NCI-H345 (cell line): ENCODE measurements at regions not wholly inside any gene's neighbourhood (a gene's known extent, or its start where the extent isn't known, plus 50 kb on each side); places are given as distances from the start of the nearest gene placed in this dataset.
"Not testable (repeated sequence)": the region's sequence is repeated elsewhere in the genome, so short reads cannot be mapped to it uniquely, and the experiment has no call there.

Experiments
- DNase-seq: peaks from one replicate; lab custom pipeline; 2025; lab: John Stamatoyannopoulos, UW

DNA sequence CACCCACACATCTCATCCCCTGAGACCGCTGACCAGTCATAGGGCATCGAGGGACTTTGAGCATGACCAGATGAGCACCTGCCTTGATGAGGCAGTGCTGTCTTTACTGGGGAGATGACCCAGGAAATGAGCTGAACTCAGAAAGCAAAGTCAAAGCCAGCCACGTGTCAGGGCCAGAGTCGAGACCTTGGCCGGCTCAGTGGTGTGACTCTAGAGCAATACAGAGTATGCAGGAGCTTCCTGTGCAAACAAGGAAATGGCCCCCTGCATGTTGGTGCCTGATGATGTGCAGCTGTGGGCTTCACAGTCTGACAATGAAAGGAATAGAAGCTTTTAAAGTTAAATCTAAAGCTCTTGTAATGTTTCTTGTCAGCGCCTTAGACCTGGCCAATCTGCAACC lies 332.9 kb downstream of the PCNX1 start:
- DNase-seq = no peak

DNA sequence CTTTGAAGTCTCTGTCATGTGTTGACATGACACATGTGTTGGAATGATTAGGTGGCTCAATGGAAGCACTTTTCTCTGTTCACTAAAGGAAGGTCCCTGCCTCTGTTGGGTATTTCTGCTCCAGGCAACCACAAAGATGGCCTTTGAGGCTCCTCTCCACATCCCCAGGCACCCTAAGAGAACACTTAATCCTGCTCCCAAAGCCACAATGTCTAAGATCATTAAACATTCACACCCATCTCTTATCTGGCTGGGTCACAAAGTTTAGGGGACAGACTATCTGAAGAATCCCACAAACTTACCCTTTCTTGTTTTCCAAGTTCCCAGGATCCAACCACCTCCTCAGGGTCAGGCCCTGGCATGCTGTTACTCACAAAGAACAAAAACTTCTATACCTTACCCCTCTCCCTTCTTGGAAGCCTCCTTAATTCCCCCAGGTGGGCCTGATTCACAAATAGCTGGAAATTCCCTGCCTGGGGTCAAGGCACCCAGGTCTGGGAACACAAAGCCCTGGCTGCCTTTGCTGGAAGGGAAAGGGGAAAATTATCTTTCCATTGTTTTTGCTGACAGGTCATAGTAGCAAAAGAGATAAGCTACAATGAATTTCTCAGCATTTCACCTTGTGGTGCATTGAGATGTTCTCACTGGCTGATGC lies 333.7 kb downstream of the PCNX1 start:
- no peak for DNase-seq

GRCh38 chr14:71242237-71242748 lies 335.0 kb downstream of the PCNX1 start:
- DNase-seq = no peak

DNA sequence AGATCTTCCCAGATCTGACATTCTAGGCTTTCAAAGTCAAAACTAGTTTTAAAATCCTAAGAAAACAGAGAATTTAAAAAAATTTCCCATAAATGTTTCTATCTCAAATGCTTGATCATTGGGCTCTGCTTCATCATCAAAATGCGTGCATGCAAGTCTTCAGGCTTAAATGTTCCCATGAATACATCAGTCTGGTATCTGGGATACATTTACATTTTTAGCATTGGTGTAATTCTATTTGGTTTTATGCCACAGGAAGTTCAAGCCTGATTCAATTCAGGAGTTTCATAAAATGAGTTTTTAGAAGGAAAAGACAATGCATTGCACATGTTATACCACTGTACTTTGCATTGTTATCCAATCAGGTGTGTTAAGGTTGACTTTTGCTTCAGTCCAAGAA lies 336.4 kb downstream of the PCNX1 start:
- no peak for DNase-seq

- no peak for DNase-seq
These were observed 337.1 kb downstream of the PCNX1 start for GRCh38 chr14:71244341-71244740.

GRCh38 chr14:71245659-71246361 lies 338.6 kb downstream of the PCNX1 start:
- DNase-seq = no peak

DNA sequence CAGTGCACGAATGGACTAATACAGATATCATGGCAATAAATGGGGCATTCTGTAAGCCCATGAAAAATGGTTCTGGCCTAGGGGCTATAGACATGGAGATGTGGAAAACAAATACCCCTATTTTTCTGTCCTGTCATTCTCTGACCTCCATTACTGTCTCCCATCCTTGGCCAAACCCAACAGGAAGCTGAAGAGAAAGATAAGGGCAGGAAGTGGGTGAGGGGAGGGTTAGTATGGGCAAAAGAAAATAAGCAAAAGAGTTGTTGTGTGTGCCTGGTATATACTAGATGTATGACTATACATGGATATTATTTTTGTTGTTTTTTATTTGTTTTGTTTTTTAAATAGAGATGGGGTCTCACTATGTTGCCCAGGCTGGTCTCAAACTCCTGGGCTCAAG lies 339.3 kb downstream of the PCNX1 start:
- DNase-seq = no peak

DNA sequence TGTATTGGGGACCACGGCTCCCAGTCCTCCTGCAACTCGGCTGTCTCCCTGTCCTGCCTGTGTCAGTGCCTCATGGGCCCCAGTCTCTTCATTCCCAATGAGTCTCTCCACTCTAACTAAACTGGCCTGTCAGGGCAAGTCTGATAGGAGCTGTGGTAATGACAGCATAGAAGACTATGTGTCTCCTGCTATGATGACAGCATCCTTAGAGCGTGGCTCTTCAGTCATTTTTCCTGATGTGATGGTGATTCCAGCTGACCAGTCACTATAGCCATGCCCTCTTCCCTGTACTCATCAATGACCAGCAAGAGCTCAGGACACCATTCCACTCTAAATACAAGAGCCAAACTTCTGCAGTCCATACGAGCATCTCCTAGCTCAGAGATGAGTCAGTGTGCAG lies 339.8 kb downstream of the PCNX1 start:
- DNase-seq = no peak

DNA sequence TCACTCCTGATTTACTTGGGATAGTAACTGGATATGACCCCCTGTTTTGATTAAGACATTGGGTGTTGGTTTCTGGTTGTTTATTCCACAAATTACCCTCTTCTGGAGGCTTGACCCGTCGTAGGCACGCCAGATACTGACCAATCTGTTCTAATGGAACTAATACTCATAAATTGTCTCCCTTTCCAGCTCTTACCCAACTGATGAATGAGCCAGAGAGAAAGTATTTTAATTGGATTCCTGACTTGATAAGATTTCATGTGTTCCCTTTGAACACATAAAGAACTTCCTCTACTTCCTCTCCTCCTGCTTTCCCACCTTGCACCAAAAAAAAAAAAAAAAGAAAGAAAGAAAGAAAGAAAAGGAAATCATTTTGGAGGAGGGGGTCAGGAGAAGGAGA lies 340.9 kb downstream of the PCNX1 start:
- no peak for DNase-seq

GRCh38 chr14:71250347-71250746 lies 343.1 kb downstream of the PCNX1 start:
- DNase-seq = no peak

DNA sequence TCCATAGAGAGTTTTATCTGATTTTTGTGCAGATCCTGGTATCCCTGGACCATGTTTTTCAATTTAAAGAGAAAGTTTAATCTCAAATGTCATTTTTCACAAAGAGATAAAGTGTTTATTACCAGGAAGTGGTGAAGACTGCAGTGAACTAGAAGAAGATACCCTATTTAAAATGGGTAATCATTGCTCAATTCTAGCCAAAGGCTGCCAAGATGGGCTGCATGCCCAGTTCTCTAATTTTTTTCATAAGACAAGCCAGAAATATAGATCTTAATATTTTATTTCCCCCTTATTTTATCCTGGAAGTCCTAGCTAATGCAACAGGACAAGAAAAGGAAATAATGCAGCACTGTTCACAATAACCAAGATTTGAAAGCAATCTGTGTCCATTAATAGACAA lies 343.5 kb downstream of the PCNX1 start:
- no peak for DNase-seq

- not testable (repeated sequence) for DNase-seq
These were observed 346.9 kb downstream of the PCNX1 start for GRCh38 chr14:71254091-71254719.

- DNase-seq = no peak
These were observed 353.9 kb downstream of the PCNX1 start for GRCh38 chr14:71261206-71261605.

GRCh38 chr14:71262441-71262840 lies 355.2 kb downstream of the PCNX1 start:
- DNase-seq = no peak

DNA sequence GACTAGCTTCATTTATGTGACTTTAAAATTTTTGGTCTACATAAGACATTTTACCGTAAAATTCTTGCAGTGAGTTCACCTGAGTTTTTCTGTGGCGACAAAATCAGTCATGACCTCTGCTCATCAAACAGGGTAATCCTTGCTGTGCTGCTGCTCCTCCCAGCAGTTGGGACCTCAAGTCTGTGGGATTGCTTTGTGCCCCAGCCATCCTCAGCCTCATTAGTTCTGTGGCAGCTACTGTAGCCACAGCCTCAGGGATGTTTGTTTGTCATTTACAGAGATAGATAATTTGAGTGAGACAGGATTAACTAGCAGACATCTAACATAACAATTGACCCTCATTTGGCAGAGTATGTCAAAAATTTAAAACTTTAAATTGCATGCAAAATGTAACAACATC lies 357.0 kb downstream of the PCNX1 start:
- no peak for DNase-seq

GRCh38 chr14:71267007-71267513 lies 359.8 kb downstream of the PCNX1 start:
- no peak for DNase-seq

DNA sequence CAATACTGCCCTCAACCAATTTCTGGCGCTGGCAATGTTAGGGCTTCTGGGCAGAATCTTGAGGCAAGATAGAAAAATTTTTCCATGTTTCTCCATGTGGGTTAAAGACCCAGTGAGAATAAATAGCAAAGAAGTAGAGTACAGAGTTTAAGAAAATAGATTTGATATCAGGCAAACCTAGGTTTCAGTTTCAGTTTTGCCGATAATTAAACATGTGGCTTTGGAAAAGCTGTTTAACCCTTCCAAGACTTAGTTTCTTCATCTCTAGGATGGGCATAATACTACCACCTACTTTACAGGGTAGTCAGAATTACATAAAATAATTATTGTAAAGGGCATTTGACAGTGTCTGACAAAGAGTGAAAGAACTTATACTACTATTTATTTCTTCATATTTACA lies 360.4 kb downstream of the PCNX1 start:
- no peak for DNase-seq

GRCh38 chr14:71270111-71270510 lies 362.9 kb downstream of the PCNX1 start:
- no peak for DNase-seq

- no peak for DNase-seq
These were observed 364.1 kb downstream of the PCNX1 start for GRCh38 chr14:71271166-71271945.

GRCh38 chr14:71273366-71273765 lies 366.1 kb downstream of the PCNX1 start:
- DNase-seq = no peak

DNA sequence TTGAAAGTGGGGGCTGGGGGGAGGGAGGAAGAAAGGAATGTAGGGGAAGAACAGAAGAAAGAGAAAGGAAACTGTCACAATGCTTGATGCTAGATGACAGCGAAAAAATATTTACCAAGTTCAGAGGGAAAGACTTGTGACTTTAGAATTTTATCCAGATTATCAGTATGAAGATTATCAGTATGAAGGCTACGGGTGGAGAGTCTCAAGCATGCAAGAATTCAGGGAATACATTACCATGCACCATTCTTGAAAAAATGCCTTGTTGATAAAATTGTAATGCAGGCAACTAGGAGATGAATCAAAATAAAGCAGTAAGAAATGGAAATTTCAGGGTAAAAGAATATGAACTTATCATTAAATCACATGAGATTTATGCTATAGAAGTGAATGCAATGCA lies 376.8 kb downstream of the PCNX1 start:
- no peak for DNase-seq

GRCh38 chr14:71286126-71286525 lies 378.9 kb downstream of the PCNX1 start:
- DNase-seq = no peak
